ENCODE measurements at regions not wholly inside any gene's neighbourhood (a gene's known extent, or its start where the extent isn't known, plus 50 kb on each side); places are given as distances from the start of the nearest gene placed in this dataset.

DNA sequence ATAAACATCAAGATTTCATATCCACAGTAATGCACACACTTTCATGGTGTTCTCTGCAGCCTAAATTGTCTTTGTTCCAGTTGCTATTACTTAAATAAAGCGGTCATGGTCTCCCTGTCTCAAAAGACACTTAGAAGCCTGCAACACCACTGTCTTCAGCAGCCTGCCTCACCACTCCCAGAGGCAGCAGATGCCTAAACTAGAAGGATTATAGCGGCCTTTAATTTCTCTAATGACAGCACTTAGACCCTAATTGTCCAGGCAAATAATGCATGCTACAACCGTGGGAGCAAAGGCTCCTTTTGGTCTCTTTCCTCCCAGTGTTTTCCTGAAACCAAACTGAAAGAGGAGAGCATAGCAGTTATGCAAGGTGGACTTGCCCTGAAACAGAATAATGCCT is 248.8 kb upstream of the SLC39A10 start:
- CTCF ChIA-PET: no interaction called here
- POLR2A ChIA-PET: interaction anchor here (1.0 kb wide), 1 partner anchor 249 kb away, joined by 7 read pairs; the partner anchor contains the start of gene SLC39A10

DNA sequence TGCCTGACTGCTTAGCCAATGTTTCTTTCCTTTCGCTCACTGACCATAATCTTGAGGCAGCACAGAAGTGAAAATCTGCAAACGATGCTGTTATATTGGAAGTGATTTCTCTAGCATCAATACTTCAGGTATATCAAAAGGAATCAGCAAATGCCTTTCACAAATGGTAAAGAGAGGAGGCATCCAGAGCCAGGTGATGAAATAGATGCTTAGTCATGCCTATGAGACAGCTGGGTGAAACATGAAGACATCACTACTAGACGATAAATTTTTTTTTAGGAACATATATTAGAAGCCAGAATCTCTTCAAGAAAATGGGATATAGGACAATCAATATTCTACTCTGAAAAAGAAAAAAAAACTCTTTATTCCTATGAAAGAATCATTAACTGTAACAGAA is 249.2 kb upstream of the SLC39A10 start:
- no peak overlapping the region for H3K4me3 Mint-ChIP-seq (ENCODE audit: unreplicated experiment)
- H3K27me3 Mint-ChIP-seq (ENCODE audit: insufficient read depth, unreplicated experiment): no peaks in the 10 kb centered on the region
- peaks cover 14% of the 10 kb centered on the region for H3K4me1 Mint-ChIP-seq (ENCODE audit: insufficient read depth, unreplicated experiment)
- no peak overlapping the region for H3K27ac Mint-ChIP-seq (ENCODE audit: low read depth, unreplicated experiment)
- H3K36me3 Mint-ChIP-seq (ENCODE audit: insufficient read depth, unreplicated experiment): no peaks in the 10 kb centered on the region
- DNase-seq (ENCODE audit: unreplicated experiment): peak; percentile 72
- no peaks in the 10 kb centered on the region for H3K9me3 Mint-ChIP-seq (ENCODE audit: unreplicated experiment)
- ChIA-PET POLR2A (interaction anchor here (1.0 kb wide), 1 partner anchor 249 kb away, joined by 7 read pairs; the partner anchor contains the start of gene SLC39A10), CTCF (interaction anchor here (1.5 kb wide), 1 partner anchor 252 kb away, joined by 4 read pairs; no protein-coding TSS in a partner anchor)
- BruUV-seq (replicated peaks): no TSS peak
- TF ChIP-seq, protein P1, sequence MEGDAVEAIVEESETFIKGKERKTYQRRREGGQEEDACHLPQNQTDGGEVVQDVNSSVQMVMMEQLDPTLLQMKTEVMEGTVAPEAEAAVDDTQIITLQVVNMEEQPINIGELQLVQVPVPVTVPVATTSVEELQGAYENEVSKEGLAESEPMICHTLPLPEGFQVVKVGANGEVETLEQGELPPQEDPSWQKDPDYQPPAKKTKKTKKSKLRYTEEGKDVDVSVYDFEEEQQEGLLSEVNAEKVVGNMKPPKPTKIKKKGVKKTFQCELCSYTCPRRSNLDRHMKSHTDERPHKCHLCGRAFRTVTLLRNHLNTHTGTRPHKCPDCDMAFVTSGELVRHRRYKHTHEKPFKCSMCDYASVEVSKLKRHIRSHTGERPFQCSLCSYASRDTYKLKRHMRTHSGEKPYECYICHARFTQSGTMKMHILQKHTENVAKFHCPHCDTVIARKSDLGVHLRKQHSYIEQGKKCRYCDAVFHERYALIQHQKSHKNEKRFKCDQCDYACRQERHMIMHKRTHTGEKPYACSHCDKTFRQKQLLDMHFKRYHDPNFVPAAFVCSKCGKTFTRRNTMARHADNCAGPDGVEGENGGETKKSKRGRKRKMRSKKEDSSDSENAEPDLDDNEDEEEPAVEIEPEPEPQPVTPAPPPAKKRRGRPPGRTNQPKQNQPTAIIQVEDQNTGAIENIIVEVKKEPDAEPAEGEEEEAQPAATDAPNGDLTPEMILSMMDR (IDR thresholded peaks at IDR 0.05; ENCODE audit: unreplicated experiment): no peak
- intact Hi-C loops (cut with micrococcal nuclease): loop anchor here (5.0 kb wide), 1 partner anchor 250 kb away; the partner anchor contains the start of gene SLC39A10

More for the DNA sequence above, 248.8 kb upstream of the SLC39A10 start:
- TF ChIP-seq, protein P1 (IDR thresholded peaks at IDR 0.05; ENCODE audit: unreplicated experiment): no peak
- BruUV-seq (replicated peaks): no TSS peak
- intact Hi-C loops (cut with micrococcal nuclease): loop anchor here (5.0 kb wide), 1 partner anchor 249 kb away; the partner anchor contains the start of gene SLC39A10
- no peak overlapping the region for H3K27ac Mint-ChIP-seq (ENCODE audit: low read depth, unreplicated experiment)
- H3K4me3 Mint-ChIP-seq (ENCODE audit: unreplicated experiment): no peak overlapping the region
- peaks cover 14% of the 10 kb centered on the region for H3K4me1 Mint-ChIP-seq (ENCODE audit: insufficient read depth, unreplicated experiment)
- no peaks in the 10 kb centered on the region for H3K36me3 Mint-ChIP-seq (ENCODE audit: insufficient read depth, unreplicated experiment)
- H3K27me3 Mint-ChIP-seq (ENCODE audit: insufficient read depth, unreplicated experiment): no peaks in the 10 kb centered on the region
- H3K9me3 Mint-ChIP-seq (ENCODE audit: unreplicated experiment): no peaks in the 10 kb centered on the region
- no peak for DNase-seq (ENCODE audit: unreplicated experiment)

DNA sequence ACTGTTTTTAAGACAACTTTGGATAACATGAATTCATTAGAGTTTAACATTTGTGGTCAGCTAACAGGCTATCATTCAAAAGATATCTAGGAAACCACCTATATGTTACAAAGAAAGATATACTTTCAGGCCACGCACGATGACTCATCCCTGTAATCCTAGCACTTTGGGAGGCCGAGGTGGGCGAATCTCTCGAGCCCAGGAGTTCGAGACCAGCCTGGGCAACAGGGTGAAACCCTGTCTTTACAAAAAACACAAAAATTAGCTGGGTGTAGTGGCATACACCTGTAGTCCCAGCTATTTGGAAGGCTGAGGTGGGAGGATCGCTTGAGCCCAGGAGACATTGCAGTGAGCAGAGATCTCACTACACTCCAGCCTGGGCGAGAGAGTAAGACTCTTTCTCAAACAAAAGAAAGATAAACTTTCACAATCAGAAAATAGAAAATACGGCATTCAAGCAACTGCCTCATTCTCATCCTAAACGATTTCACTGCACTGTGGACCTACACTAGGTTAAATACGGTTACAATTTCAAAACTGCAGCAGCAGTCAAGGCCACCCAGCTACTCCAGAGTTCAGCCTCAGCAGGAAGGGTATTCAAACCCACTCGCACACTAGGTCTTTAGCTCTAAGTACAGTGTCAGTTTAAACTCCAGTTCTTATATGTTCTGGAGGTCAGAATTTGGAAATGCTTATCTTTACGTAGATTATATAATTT is 250.0 kb upstream of the SLC39A10 start:
- no peaks in the 10 kb centered on the region for H3K36me3 Mint-ChIP-seq (ENCODE audit: insufficient read depth, unreplicated experiment)
- no peaks in the 10 kb centered on the region for H3K27me3 Mint-ChIP-seq (ENCODE audit: insufficient read depth, unreplicated experiment)
- TF ChIP-seq, protein P1 (IDR thresholded peaks at IDR 0.05; ENCODE audit: unreplicated experiment): no peak
- H3K27ac Mint-ChIP-seq (ENCODE audit: low read depth, unreplicated experiment): no peak overlapping the region
- H3K4me1 Mint-ChIP-seq (ENCODE audit: insufficient read depth, unreplicated experiment): peaks cover 14% of the 10 kb centered on the region
- peak; percentile 26 for DNase-seq (ENCODE audit: unreplicated experiment)
- no peak overlapping the region for H3K4me3 Mint-ChIP-seq (ENCODE audit: unreplicated experiment)
- no TSS peak for BruUV-seq (replicated peaks)
- no peaks in the 10 kb centered on the region for H3K9me3 Mint-ChIP-seq (ENCODE audit: unreplicated experiment)
- CTCF ChIA-PET: interaction anchor here (0.6 to 1.5 kb wide), 2 partner anchors 253 to 661 kb away, joined by 3 to 4 read pairs; no protein-coding TSS in a partner anchor
- POLR2A ChIA-PET: interaction anchor here (1.0 kb wide), 1 partner anchor 250 kb away, joined by 7 read pairs; the partner anchor contains the start of gene SLC39A10
- intact Hi-C loops (cut with micrococcal nuclease): loop anchor here (5.0 kb wide), 1 partner anchor 250 kb away; the partner anchor contains the start of gene SLC39A10

DNA sequence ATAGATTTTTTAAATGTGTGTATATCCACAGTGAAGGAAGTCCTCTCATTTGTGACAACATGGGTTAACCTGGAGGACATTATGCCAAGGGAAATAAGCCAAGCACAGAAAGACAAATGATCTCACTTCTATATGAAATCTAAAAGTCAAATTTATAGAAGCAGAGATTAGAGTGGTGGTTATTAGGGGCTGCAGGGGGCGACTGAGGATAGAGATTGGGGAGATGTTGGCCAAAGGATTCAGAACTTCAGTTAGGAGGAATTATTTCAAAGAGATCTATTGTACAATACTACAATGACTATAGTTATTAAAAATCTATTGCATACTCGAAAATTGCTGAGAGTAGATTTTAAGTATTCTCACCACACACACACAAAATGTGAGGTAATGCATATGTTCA is 252.4 kb upstream of the SLC39A10 start:
- intact Hi-C loops (cut with micrococcal nuclease): loop anchor here (5.0 kb wide), 1 partner anchor 253 kb away; the partner anchor contains the start of gene SLC39A10

More for the DNA sequence above, 252.4 kb upstream of the SLC39A10 start:
- Mint-ChIP-seq H3K4me3 (ENCODE audit: unreplicated experiment) (no peak overlapping the region), H3K4me1 (ENCODE audit: insufficient read depth, unreplicated experiment) (peaks cover 5% of the 10 kb centered on the region), H3K27ac (ENCODE audit: low read depth, unreplicated experiment) (no peak overlapping the region), H3K9me3 (ENCODE audit: unreplicated experiment) (no peaks in the 10 kb centered on the region), H3K27me3 (ENCODE audit: insufficient read depth, unreplicated experiment) (no peaks in the 10 kb centered on the region), H3K36me3 (ENCODE audit: insufficient read depth, unreplicated experiment) (no peaks in the 10 kb centered on the region)
- DNase-seq (ENCODE audit: unreplicated experiment): no peak
- BruUV-seq (replicated peaks): no TSS peak
- TF ChIP-seq, protein P1 (IDR thresholded peaks at IDR 0.05; ENCODE audit: unreplicated experiment): no peak
- CTCF ChIA-PET: interaction anchor here (0.8 kb wide), 1 partner anchor 23 kb away, joined by 3 read pairs; no protein-coding TSS in a partner anchor
- POLR2A ChIA-PET: interaction anchor here (0.6 to 1.0 kb wide), 2 partner anchors 85 to 263 kb away, joined by 3 to 4 read pairs; no protein-coding TSS in a partner anchor
